DMS 273 (cell line): ENCODE measurements at regions not wholly inside any gene's neighbourhood (a gene's known extent, or its start where the extent isn't known, plus 50 kb on each side); places are given as distances from the start of the nearest gene placed in this dataset.
"Not testable (repeated sequence)": the region's sequence is repeated elsewhere in the genome, so short reads cannot be mapped to it uniquely, and the experiment has no call there.

Experiments used
- DNase-seq: peaks from one replicate; lab custom pipeline; 2025; ENCODE audit not compliant: unreplicated experiment; lab: John Stamatoyannopoulos, UW

DNA sequence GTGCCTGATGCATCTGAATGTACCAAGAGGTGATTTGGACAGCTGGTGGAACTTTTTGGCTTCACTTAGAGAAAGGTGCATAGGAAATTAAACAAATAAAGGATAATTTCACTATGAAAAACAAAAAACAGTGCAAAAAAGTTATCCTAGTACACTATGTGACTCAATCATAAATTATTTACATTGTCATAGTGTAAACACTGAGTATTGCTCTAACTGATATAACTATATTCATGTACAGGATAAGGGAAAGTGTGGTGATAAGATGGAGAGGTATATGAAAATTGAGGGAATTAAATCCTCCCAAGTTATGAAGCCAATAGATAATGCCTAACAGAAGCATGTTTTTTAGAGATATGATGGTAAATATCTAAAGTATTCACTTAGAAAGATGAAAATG, 50.2 kb upstream of the CPNE4 start:
- DNase-seq, result no peak

DNA sequence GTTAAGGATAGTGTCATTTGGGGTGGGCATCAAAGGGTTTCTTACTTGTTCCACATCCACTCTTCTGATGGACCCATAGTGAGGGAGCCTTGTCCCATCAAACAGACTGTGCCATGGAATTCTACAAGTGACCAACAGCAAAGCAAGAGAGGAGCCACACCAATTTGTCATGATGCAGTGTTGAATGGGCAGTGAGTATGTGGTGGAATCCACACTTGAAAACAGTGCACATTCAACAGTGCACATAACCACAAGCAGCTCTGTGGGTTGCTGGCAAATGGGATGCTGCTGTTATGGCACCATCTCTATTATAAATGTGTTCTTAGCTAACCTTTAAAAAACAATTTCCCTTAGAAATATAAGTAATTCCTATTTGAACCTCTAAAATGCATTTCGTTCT, 52.5 kb upstream of the CPNE4 start:
- no peak for DNase-seq

DNA sequence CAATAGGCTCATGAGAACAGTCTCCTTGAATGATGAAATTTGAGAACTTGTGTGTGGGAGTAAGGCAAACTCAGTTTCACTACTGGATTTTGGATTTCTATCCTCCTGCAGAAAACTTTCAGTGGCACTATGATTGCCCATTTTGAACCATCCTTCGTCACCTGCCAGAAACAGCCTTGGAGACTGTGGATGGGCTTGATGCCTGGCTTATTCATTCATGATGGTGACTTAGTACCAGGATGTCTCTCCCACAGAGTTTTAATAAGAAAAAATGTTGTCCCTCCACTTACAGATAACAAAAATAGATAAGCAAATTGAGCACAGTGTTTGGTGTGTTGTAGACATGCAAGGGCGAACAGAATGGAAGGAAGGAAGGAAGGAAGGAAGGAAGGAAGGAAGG, 53.5 kb upstream of the CPNE4 start:
- no peak for DNase-seq

- no peak for DNase-seq
Measured at GRCh38 chr3:132090921-132091320, 56.1 kb upstream of the CPNE4 start.

DNA sequence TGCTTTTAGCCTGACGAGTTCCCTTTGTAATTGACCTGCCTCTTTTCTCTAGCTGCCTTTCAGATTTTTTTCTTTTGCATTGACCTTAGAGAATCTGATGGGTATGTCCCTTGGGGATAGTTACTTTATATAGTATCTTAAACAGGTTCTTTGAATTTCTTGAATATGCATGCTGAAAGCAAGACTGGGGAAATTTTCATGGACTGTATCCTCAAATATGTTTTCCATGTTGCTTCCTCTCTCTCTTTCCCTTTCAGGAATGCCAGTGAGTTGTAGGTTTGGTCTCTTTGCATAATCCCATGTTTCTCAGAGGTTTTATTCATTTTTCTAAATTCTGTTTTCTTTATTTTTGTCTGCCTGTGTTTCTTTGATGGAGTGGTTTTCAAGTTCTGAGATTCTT, 81.8 kb upstream of the CPNE4 start:
- DNase-seq, result no peak

- no peak for DNase-seq
Measured at GRCh38 chr3:132117642-132118041, 82.8 kb upstream of the CPNE4 start.

DNA sequence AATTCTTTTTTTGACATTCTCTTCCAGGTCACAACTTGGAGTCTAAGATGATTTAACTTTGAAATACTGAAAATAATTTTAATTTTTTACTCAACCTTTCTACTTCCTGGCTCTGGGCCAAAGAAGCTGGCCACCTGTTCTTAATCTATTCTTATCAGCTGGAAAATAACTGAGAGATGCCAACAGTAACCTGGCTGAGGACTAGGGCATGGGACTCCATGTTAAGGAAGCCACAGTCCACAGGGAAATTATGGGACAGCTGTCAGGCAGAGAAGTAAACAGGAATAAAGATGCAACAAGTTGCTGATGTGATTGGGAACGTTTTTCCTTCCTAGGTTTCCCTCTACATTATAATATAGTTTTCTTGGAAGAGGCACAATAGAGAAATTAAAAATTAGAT, 84.7 kb upstream of the CPNE4 start:
- DNase-seq, result no peak

DNA sequence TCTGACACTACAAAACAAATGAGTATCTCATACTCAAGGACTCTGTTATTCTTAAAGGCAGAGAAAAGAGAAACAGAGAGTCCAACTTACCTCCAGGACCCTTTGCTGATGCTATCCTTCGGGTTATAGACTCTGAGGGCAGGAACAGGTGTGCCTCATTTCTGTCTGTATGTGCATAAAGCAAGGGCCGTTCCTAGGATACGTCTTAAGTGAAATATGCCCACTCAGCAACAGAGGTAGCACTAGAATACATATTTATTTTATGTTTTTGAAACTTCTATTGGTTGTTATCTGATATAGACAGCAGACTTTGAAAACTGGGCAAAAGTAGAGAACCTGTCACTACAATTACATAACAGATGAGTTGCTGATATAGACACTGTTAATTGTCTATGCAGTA, 89.3 kb upstream of the CPNE4 start:
- no peak for DNase-seq

- DNase-seq, result no peak
Measured at GRCh38 chr3:132124651-132125284, 90.0 kb upstream of the CPNE4 start.

DNA sequence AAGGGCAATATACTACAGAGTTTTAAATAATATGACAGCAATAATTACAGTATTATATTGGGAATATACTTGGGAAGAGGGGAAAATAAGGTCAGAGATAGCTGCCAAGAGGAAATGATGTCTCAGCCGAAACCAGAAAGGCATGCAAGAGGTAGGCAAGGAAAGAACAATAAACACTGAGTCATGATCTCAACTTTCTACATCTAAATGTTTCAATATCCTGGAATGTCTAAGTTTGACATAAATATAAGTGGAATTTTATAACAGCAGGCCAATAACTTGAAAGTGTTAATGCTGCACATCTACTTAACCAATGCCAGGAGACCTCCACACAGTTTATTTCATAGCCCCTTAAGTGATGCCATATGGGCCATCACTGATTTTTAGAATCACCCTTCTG, 99.8 kb upstream of the CPNE4 start:
- DNase-seq, result no peak

- no peak for DNase-seq
Measured at GRCh38 chr3:132135628-132136333, 101.0 kb upstream of the CPNE4 start.

DNA sequence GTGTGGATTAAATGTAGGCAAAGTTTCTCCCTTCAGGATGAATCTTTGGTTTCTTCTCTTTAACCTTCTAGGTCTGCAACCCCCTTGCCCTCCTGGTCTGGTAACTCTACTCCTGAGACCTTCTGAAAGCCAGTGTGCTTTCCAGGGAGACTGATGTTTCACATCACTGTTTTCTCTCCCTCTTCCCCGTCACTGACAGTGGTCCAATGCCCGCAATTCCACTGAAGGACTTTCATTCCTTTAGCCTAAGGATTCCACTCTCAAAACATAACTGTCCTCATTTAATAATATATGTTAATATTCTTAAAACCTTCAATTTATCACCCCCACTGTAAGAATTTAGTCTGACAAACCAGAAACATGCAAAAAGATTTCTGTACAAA, 101.5 kb upstream of the CPNE4 start:
- DNase-seq, result no peak

- DNase-seq, result not testable (repeated sequence)
Measured at GRCh38 chr3:132136902-132137301, 102.1 kb upstream of the CPNE4 start.

DNA sequence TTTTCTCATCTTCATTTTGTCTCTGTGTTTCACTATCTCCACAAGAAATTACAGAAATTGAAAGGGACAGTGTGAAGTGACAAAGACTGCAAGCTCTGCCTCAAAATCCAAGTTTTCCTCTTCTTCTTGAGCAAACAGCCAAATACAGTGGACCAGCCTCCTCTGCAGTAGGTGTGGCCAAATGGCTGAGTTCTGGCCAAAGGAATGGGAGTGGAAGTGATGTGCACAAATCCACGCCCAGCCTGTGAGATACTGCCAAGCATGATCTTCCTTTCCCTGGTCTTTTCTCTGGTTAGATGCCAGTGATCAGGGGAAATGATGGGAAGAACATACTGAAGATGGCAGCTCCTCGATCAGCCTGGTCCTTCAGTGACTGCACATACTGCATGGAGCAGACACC, 111.0 kb upstream of the CPNE4 start:
- DNase-seq, result no peak

- DNase-seq, result no peak
Measured at GRCh38 chr3:132154619-132155018, 119.8 kb upstream of the CPNE4 start.

- DNase-seq, result no peak
Measured at GRCh38 chr3:132159145-132159544, 124.3 kb upstream of the CPNE4 start.

- DNase-seq, result no peak
Measured at GRCh38 chr3:132160198-132160597, 125.4 kb upstream of the CPNE4 start.

- peak; percentile 46 for DNase-seq
Measured at GRCh38 chr3:132161608-132162007, 126.8 kb upstream of the CPNE4 start.

DNA sequence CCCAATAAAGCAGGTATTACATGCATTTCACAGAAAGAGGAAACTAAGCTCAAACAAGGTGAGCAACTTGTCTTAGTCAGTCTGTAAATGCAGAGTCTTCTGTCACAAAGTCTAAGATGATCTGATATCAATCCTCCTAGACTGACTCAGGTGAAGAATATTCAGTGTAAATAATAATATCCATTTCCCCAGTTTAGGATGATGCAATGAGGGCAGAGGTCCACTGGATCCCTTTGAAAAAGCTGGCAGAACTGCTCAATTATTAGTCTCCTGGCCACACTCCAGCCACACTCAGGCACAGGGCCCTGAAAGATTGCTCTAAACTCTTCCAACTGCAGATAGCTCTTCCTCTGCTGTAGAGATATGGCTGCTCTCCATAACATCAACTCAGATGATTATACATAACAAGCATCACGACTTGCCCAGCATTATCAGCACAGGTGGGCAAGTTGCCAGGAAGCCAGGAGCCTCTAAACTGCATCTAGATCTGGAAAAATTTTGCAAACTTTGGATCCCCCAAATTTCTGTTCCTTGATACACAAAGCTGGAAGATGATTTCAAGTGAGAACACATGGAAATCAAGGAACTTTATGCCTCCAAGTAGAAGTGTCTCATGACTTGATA, 129.8 kb upstream of the CPNE4 start:
- DNase-seq, result peak; percentile 7

DNA sequence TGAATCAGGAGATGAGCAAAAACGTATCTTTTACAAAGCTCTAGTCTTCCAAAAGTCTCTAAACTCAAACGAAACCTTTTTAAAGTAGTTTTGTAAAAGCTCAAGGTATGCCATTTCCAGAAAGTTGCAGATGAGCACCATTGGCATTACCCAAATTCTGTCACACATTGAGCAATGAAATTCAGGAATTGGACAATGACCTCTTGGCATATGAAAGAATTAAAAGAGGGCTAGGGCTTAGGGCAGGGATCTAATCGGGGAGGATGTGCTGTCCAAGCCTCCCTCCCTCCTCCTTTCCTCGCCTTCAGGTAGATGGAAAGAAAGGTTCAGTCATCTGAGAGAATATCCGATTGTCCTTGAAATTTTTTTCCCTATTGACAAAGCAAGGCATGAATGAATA, 133.1 kb upstream of the CPNE4 start:
- no peak for DNase-seq

- no peak for DNase-seq
Measured at GRCh38 chr3:132174500-132174899, 139.7 kb upstream of the CPNE4 start.

DNA sequence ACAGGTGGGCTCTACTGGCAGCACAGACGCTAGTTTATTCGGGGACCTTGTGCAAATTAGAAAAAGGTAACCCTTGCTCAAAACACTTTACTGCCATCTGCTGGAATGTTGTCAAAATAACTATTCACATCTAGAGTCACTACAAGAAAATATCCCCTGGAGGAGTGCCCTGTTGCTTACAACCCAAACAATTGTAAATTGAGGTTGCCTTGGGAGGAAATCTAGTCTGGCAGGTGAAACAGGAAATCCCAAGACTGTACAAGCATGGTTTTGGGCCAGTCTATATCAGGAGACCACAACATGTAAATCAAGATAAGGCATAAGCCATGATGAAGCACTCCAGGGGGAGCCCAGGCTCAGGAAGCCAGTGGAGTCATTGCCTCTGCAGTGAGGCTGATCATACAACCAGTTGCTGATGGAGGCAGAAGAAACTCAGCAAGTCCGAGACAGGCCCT, 136.8 kb upstream of the ACP3 start:
- peak; percentile 83 for DNase-seq
